HS-27A (cell line): ENCODE measurements at regions not wholly inside any gene's neighbourhood (a gene's known extent, or its start where the extent isn't known, plus 50 kb on each side); places are given as distances from the start of the nearest gene placed in this dataset.

Experiments used
- DNase-seq: peaks from one replicate; pipeline ENCODE4 v3.0.0-alpha.2; 2012; ENCODE audit warnings: low read depth, missing footprints

DNA sequence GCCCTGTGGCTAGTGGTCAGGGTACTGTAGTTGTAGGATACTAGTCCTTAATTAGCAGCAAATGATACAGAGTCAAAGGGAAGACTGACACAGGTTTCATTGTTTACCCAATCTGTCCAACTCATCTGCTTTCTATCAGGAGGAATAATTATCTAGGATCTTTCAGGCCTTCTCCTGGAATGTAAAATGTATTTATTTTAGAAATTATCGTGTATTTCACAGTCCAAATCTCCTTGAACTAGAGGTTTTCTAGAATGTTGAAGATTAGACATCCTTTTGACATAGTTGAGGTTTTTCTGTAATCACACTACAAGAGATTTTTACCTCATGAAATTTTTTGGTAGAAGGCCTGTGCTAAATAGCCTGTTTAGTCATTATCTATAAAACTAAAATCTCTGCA lies 1694.8 kb upstream of the PCDH20 start:
- no peak for DNase-seq

DNA sequence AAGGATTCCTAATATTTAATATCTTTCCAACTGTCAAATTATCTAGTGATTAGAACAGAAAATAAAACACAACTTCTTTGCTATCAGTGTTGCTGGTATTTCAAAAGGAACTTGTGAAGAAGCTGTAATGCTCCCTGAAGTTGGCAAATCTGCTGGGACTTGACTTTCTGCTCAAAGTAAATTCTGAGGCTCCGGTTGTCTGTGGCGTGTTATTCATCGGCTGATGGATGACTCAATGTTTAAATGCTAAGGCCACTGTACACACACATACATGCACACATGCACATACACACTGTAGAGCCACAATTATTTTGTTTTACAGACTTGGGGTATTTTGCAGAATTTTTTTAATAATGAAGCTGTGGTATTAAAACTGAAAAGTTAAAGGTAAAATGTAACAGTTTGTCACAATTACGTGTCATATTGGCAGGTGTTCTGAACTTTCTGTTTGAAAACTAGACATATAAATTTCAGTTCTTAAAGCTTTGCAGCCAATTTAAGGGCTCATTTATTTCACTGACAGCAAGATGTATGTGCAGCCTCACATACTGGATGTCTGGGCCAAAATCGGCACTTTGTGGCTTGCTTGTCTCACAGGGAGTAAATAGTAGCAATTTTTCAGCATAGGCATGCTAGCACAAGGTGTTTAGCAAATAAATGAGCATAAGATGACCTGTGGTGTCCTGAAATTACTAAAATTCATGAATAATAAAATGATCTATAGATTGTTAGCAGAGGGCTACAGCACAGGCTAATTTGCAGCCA lies 1691.7 kb upstream of the PCDH20 start:
- no peak for DNase-seq

DNA sequence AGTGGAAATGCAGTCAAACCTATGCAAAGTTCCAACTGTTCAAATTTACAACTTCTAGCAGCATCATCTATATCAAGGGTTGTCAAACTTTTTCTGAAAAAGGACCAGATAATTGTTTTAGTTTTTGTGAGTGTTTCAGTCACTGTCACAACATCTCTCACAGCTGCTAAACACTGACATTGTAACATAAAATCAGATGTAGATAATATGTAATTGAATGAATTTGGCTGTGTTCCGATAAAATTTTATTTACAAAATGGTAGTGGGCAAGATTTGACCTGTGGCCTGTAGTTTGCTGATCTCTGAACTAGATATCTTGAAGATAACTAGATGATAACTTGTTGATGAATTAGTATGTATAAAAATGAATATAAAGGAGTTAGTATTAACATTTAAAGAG lies 1679.1 kb upstream of the PCDH20 start:
- DNase-seq = no peak

DNA sequence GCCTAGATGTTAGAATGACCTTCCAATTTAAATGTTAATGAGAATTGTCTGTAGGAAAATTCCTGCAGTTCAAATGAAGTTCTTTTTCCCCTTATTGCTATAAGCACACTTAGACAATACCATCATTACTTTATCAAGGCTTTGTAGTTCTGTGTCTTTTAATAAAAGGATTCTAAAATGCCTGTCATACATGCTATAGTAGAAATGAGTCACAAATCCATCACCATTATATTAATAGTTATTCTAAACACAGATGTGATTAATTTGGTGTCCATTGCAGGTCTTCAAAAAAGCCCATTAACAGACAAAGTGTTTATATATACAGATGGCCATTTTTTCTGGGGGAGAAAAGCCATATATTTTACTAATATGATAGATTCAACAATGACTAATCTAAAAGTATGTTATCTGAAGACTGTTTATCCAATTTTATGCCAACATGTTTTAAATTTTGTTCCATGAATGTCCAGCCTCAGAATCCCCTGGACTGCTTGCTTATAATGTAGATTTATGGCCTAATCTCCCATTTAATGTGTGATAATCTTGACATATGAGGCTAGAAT lies 1678.3 kb upstream of the PCDH20 start:
- DNase-seq = no peak

DNA sequence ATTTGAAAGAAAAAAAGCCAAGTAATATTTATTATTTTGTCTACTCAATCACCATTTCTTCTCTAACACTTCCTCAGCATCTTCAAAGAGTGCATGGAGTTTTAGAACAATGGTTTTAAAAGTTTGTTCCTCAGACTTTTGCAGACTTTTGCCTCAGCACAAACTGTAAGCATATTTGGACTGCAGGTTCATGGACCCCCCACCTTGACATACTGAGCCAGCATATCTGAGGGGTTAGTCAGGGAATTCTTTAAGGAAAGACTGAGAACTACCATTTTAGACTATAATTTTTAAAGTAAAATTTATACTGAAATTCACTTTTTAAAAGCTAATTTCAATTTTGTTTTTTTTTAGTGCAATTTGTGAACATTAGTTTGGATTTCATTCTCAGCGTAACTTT lies 1676.8 kb upstream of the PCDH20 start:
- DNase-seq = no peak

DNA sequence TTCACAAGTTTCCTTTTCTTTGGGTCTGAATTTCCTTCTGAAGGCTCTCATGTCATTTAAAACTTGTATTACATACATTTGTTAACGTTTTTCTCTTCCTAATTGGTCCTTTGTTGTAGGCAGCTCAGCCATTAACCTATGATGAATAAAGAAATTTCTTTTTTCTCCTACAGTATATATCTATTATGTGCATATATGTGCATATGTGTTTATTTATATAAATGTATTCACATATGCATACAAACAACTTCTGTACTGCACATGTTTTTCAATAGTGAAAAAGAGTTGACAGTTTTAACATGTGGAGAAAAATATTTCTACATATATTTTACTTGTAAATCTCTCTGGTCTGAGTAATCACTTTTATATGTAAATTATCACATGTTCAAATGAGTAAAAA lies 1674.9 kb upstream of the PCDH20 start:
- DNase-seq = no peak

DNA sequence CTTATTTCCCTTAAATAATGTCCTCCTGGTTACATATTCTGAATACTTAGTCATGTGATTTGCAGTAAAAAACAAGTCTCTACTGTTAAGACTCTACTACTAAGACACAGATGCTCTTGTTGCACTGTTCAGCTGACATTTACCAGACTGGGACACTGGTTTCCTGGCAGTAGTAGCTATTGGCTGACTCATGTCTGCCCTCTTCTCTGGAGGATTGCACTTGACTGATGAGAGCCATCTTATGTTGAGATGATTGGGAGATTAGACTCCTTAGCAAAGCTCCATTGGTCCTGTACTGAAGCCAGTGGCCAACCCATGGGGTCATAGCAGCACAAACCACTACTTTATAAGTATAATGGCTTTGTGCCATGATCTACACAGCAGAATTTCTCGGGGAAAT lies 1672.6 kb upstream of the PCDH20 start:
- DNase-seq = no peak

DNA sequence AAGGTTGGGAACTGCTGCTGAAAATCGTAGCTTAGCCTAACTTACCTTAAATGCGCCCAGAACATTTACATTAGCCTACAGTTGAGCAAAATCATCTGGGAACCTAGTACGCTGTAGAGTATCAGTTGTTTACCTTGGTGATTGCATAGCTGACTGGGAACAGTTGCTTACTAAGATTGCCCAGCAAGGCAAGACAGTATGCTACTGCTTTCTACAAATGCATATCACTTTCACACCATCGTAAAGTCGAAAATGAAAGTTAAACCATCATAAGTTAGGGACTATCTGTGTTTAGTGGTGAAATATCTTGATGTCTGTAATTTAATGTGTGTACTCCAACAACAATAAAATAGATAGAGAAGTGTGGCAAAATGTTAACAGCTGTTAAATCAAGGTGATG lies 1670.6 kb upstream of the PCDH20 start:
- no peak for DNase-seq

DNA sequence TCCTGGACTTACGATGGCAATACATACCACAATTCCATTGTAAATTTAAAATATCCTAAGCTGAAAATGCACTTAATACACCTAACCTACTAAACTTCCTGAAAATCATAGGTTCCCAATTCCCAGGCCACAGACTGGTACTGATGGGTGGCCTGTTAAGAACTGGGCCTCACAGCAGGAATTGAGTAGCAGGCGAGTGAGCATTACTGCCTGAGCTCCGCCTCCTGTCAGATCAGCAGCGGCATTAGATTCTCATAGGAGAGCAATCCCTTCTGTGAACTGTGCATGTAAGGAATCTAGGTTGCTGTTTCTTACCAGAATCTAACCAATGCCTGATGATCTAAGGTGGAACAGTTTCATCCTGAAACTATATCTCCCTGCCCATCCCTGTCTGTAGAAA lies 1670.2 kb upstream of the PCDH20 start:
- no peak for DNase-seq

DNA sequence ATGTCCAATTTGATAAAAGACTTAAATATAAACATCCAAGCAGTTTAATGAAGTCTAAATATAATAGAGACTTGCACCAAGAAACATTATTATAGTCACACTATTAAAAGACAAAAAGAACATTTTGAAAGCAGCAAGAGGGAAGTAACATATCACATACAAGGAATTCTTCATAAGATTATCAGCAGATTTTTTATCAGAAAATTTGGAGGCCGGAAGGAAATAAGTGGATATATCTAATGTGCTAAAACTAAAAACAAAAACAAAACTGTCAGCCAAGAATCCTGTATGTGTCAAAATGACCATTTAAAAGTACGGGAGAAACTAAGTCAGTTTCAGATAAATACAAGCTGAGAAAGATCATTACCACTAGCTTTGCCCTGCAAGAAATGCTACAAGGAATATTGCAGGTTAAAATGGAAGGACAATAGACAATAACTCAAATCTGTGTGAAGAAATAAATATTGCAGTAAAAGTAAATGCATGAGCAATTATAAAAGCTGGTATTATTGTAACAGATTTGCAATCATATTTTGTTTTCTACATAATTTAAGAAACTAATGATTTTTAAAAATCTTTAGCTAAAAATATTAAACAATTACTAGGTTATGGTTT lies 1665.9 kb upstream of the PCDH20 start:
- DNase-seq = no peak

DNA sequence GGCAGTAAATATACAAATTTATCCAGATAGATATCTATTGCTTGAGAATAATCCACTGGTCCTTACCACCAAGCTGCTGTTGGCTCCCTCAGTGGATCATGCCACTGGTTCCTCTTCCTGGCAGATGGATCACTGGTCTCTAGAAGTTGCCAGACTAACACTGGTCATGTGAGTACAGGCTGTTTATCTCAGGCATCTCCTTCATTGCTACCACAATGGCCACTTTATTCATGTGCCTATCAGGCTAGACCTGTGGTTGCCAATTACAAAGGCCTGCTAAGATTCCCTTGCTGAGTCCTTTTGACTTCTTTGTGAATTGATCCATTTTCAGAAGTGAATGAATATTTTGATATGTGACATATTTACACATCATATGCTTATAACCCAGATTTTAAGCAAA lies 1659.5 kb upstream of the PCDH20 start:
- DNase-seq = no peak

DNA sequence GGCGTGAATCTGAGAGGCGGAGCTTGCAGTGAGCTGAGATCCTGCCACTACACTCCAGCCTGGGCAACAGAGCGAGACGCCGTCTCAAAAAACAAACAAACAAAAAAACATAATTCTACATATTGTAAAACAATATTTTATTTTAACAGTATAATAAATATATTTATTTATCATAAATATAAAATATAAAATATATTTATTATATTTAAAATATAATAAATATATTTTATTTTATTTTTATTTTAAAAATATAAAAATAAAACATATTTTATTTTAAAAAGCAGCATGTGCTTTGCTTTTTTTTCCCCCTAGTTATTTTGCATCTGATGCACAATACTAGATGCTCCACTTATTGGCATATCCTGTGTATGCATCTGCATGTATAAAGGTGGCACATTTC lies 1634.6 kb upstream of the PCDH20 start:
- DNase-seq = no peak

DNA sequence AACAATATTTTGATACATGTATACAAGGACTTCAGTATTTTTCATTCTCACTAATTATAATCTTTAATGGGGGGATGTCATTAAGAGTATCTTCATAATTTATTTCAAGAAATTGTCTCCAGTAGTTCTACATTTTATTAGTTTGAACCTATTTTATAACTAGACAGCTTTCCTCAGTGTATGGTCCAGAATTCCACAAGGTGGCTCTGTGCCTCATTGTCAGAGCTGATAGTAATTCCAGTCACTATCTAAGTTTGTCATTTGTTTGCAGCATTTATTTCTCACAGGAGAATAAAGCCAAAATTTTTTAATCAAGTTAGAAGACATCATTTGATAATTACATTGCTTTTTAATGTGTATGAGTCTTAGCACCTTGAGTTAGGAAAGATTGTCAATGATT lies 1633.0 kb upstream of the PCDH20 start:
- no peak for DNase-seq

DNA sequence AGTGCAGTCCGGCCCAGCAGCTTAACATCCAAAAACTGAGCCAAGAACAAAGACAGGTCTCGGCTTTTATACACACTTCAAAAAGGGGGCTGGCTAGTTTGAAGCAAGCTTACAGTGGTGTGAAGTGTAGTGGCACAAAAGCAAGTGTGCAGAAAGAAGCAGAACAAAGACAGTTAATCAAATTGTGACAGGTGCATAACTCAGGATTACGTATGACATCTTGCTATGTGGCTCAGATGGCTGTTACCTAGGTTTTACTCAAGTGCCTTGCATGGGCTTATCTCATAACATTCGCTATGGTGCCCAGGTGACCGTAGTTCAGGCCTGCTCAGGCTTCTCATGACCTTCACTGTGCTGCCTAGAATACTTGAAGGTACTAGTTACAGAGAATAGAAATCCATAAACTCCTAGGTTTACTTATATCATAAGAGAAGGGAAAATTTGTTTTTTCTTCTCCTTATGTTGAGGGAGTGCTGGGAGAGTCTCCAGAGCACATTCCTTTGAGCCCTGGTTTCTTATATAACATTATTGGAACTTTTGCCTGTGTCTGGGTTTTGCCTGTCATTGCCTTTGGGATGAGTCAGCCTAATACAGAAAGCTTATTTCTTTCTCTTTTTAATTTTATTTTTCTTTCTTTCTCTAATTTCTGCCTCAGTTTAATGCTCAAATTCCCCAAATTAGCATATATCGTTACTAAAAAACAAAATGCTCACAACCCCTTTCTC lies 1629.1 kb upstream of the PCDH20 start:
- DNase-seq = no peak

DNA sequence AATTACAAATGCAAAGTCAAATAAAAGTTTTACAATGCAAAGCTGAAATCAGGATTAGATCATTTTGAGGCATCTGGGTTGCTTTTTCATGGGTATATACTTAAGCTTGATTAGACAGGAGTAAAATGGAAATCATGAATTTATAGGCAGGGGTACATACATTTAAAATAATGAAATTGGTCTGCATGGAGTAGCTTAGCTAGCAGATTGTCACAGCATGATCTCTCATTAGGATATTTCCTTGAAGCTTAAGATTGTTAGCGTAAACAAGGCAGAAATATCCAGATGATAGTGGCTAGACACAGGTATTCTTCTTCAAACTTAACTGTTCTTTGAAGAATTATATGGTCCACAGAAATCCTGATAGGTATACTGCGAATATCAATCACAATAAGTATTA lies 1627.0 kb upstream of the PCDH20 start:
- DNase-seq = no peak

DNA sequence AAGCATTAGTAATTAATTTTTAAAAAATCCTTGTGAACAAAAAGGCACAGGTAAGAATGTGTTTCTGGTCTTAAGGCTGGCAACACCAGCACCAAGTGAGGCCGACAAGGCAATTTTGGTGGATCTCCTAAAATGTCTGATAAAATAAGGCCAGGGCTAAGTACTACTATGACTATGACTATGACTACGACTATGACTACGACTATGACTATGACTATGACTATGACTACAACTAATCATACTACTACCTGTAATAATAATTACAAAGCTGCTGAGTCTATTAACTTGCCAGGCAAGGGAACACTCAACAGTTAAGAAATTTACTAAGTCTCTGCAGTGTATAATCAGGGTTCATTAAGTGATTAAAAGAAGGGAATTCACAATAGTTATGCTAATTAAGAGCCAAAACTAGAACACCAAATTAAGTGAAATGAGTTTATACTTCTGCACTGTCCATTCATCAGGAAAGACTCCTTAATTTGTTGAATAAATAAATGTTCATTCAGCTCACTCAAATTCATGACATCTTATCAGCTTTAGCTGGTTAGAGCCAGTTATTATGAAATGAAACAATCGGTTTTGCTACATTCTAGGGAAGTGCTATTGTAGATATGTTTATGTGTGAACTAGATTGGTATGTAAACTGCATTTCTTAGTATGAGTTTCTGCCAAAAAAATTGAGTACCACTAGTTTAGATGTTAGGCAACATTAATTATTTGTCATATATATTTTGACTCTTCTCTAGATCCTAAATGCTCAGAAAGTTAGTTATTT lies 1626.2 kb upstream of the PCDH20 start:
- DNase-seq = no peak

DNA sequence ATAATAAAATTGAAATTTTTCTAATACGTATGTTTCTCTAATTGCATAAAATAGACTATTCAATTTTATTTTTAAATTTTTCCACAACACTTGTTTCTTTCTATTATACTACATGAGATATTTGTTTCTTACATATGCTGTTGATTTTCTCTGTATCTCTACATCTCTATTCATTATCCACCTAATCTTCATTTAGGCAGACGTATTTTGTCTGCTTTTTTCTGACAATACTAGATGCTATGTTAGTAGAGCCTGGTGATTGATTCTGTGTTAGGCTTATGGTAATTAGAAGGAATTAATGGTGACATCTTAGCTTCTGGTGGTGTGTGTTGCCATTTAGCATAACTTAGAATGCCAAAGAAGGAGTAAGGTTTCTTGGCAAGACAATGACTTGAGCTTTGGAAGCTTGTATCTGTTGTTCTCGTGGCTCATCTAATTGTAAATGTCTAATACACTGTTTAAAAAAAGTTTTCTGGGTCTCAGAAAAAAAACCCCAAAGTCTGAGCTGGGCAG lies 1610.7 kb upstream of the PCDH20 start:
- no peak for DNase-seq

DNA sequence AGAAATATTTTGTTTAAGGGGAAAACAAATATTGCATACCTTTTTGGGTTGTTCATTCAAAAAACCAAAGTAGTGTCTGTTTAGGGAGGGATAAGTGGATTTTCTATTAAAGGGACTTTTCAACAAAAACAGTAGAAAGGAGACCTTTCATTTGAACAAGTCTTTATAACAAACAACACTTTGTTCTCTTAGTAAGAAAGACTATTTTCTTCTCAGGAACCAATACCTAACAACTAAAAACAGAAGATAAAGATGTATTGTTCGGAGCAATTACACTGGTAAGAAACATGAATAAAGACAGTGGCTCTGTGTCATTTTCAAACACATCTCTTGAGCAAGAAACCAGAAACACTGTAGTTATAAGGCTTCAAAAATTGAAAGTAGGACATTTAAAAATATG lies 1610.1 kb upstream of the PCDH20 start:
- no peak for DNase-seq

DNA sequence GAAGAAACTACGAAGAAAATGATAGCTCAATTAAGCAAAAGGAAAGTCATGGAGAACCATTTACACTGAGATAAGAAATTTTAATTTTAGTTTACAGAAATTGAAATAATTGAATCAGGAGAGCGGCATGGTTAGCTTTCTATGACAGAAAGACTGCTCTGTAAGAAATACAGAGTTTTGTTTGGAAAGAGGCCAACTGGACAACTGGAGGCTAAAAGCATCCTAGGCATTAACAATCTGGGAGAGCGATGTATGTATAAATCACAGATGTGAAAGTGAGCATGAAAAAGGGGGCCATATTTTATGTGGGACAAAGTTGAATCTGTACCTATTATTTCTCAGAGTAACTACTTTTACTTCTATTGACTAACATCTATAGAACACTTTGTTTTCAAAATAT lies 1608.8 kb upstream of the PCDH20 start:
- no peak for DNase-seq

DNA sequence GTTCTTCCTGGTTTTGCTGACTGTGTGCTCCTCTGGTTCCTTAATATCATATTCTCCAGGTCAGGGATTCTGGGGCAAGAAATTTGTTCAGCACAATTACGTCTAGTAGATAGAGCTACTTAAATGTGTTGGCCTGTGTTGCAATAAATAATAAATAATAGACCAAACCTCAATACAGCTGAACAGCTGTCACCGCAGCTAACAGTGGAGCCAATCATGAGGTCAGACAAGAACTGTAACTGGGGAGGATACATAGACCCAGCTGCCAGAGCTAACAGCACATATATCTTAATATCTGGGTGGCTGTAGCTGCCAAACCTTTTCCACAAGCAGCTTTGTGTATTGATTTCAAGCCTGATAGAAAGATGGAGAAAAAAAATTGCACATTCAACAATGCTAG lies 1596.3 kb upstream of the PCDH20 start:
- no peak for DNase-seq

DNA sequence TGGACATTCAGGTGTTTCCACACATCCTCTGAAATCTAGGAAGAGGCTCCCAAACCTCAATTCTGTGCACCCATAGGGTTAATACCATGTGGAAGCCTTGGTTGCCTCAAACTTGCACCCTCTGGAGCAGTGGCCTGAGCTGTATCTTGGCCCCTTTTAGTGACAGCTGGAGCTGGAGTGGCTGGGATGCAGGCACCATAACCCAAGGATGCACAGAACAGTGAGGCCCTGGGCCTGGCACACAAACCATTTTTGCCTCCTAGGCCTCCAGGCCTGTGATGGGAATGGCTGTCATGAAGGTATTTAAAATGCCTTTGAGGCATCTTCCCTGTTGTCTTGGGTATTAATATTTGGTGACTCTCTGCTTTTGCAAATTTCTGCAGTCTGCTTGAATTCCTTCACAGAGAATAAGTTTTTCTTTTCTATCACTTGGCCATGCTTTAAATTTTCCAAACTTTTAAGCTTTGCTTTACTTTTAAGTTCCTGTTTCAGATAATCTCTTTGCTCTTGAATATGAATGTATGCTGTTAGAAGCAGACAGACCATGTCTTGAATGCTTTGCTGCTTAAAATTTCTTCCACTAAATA lies 1594.5 kb upstream of the PCDH20 start:
- no peak for DNase-seq

DNA sequence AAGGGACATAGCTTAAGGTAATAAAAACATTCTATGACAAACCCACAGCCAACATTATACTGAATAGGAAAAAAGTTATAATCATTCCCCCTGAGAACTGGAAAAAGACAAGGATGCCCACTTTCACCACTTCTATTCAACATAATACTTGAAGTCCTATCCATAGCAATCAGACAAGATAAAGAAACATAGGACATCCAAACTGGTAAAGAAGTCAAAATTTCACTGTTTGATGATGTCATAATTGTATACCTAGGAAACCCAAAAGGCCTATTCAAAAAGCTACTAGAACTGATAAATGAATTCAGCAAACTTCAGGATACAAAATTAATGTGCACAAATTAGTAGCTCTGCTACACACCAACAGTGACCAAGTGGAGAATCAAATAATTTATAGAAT lies 1590.0 kb upstream of the PCDH20 start:
- no peak for DNase-seq
